ENCODE measurements at regions not wholly inside any gene's neighbourhood (a gene's known extent, or its start where the extent isn't known, plus 50 kb on each side); places are given as distances from the start of the nearest gene placed in this dataset.
"Not testable (repeated sequence)": the region's sequence is repeated elsewhere in the genome, so short reads cannot be mapped to it uniquely, and the experiment has no call there.

DNA sequence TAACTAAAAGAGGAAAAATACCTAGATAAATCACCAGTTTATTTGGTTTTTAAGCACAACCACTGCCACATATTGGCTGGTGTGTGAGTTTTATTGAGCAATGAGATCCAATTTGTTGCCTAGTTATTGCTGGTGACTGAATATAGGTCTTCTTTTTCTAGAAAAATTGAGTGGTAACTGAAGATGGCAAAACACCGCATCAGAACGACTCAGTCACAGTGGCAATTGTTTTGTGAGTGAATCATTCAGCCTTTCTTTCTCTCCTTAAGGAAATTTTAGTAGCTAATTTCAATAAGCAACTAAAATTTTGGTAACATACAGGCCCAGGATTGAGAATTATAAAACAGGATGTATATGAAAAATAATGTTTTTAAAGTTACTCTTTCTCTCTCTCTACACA is 533.0 kb downstream of the KCNA4 start:
- no peak for DNase-seq (ENCODE audit: low spot score)

DNA sequence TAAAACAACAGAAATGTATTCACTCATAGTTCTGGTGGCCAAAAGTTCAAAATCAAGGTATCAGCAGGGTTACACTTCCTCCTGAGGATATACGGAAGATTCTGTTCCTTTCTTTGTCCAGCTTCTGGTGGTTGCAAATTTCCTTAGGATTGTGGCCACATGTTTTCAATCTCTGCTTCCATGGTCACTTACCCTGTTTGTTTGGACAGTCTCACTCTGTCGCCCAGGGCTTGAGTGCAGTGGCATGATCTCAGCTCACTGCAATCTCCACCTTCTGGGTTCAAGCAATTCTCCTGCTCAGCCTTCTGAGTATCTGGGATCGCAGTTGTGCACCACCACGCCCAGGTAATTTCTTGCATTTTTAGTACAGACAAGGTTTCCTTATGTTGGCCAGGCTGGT is 534.3 kb downstream of the KCNA4 start:
- no peak for DNase-seq (ENCODE audit: low spot score)

DNA sequence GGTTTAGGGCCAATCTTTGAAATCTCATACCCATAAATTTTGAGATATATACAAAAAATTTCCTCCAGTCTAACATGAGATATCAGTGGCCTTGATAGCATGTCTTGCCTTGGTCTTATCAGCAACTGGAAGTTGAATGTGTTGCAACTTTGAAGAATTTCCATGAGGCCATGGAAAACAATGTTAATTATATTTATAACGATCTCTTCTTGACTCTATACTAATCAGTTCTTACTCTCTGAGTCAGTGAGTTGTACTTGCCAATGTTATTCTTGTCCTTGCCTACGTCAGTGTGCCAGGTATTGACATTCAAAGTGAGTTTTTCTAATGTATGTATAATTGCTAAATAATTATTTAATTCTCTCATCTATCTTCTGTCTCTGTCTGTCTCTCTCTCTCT is 535.1 kb downstream of the KCNA4 start:
- no peak for DNase-seq (ENCODE audit: low spot score)

DNA sequence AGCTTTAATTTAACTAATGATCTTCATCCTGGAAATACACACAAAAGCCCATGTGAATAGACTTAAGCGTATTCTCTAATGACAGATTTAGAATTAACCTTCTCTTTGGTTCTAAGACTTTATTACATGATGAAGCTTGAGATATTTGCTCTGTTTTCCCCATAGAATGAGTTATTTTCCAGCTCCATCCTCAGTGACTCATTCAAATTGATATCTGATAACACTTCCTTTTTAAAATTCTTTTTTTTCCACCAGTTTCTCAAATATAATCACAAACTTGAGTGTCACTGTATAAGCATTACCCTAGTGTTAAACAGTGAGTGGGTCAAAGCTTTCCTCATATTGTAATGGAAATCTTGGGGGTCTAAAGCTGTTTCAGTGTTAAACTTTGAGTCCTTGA is 535.8 kb downstream of the KCNA4 start:
- no peak for DNase-seq (ENCODE audit: low spot score)

DNA sequence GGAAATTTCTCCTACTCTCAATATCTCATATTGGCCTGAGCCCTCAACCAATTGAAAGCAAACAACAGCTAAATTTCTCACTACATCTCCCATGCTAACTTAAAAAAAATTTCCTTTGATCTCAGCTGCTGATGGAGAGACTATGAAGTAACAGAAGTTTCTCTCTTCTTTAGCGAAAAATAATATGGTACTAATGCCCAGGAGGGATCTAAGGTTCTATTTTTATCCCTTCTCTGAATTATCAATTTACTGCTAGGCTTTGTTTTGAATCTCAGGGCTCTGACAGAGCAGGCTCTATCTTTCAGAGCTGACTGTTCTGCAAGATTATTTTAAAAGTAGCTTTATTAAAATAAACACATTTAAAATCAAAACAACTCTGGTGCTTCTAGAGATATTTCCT is 558.6 kb downstream of the KCNA4 start:
- no peak for DNase-seq (ENCODE audit: low spot score)

DNA sequence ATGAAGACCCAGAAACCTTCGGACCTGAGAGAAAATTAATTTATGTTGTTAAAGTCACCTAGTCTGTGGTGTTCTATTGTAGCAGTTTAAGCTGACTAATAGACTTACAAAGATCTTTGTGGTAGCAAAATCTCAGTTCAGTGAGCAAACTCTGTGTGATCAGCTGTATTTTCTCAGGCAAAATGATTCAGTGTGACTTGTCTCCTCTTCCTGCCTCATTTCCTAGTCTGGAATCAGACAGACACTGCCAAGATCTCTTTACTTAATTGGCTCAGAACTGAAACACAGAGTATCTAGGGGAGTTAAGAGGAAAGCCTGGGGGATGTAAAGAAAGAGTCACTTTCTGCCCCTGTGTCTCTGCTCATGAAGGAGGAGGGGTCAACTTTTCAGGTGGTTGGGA is 564.7 kb downstream of the KCNA4 start:
- DNase-seq (ENCODE audit: low spot score) = peak; percentile 48

DNA sequence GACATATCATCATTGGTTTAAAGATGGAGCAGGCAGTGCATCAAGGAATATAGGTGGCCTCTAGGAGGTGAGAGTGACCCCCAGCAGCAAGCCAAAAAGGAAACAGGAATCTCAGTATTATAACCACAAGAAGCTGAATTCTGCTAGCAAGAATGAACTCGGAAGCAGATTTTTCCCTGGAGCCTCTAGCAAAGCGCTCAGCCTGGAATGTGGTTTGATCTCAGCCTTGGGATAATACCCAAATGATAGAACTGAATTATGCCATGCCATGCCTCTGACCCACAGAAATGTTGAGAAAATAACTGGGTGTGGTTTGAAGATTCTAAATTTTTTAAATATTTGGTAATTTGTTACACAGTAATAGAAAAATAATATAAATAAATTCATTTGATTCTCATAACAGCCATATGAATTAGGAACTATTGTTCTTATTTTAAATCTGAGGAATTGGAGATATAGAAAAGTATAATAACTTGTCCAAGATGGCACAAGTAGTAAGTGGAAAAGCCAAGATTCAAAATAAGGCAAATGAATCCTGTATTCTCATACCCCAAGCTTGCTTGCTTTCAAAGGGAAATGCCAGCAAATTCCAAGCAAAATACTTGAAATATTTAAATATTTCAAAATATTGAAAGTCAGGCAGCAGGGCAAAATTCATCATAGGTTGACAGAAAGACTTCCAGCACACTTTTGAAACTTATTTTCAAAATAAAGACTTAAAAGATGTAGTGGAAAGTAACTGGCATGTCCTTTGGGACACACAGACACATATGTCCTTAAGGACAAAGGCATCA is 567.4 kb downstream of the KCNA4 start:
- peak; percentile 40 for DNase-seq (ENCODE audit: low spot score)

DNA sequence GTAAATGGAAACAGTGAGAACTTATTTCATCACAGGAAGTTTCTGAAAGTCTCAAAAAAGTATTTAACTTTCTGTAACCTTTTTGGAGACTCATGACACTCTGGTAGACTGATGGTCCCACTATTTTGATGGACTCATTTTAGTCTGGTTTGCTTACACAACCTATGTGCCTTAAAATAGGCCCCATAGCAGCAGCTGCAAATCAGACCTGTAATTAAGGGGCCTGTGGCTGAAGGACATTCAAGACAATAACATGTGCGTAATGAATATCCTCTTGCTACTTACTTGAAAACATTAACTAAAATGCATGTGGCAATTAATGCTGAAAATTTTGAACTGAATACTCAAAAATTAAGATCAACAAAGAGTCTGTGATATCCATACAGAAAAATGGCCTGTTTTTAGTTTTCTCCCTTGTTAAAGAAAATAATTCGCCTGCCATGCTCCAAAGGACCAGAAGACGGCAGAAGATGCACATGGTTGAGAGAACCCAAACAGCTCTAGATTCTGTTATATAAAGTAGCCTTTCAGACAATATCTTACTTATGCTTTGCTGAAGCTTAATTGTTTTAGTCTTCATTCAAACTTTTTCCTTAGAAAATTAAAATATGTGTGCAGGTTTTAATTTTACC is 568.5 kb downstream of the KCNA4 start:
- peak; percentile 71 for DNase-seq (ENCODE audit: low spot score)

DNA sequence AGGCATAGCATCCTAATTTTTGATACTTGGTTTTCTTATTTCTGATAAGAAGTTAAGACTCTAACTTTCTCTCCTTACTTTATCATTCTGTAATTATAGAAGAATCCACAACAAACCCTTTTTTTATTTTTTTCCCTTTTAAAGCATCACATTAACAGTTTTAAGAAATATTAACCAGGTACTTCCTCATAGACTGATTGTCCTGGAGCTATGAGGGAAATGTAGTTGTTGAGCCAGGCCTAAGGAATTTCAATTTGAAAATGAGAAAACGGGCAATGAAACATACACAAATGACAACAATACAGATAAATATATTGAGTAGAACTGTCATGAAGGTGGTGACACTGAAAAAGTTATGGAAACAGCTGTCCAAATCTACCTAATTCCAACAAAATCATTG is 569.0 kb downstream of the KCNA4 start:
- no peak for DNase-seq (ENCODE audit: low spot score)

DNA sequence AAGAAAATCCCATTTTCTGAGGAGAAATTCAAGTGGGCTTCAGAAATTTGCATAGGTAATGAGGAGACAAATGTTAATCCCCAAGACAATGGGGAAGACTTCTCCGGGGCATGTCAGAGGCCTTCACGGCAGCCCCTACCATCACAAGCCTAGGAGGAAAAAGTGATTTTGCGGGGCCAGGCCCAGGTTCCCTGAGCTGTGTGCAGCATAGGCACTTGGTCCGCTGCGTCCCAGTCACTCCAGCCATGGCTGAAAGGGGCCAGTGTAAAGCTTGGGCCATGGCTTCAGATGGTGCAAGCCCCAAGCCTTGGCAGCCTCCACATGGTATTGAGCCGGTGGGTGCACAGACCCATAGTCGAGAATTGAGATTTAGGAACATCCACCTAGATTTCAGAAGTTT is 570.7 kb downstream of the KCNA4 start:
- DNase-seq (ENCODE audit: low spot score) = no peak

DNA sequence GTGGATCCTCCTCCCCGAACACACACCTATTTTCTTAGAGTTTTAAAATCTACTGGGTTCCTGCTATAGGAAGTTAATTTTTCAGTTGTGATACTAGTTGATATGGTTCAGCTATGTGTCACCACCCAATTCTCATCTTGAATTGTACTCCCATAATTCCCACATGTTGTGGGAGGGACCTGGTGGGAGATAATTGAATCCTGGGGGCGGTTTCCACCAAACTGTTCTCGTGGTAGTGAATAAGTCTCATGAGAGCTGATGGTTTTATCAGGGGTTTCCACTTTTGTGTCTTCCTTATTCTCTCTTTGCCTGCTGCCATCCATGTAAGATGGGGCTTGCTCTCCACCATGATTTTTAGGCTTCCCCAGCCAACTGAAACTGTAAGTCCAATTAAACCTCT is 571.6 kb downstream of the KCNA4 start:
- not testable (repeated sequence) for DNase-seq (ENCODE audit: low spot score)

DNA sequence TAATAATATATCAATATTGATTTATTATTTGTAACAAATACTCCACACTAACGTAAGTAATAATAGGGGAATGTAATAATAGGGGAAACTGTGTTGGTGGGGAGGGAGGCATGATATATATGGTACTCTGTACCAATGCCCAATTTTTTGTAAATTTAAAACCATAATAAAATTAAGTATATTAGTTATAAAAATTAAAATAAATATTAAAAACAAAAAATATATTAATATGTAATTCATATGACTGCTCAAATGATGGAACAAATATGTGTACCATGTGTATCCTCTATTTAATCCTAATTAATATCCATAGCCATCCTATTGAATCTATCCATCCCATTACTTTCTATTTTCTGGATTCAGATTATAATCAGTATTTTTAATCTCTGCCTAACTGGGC is 578.0 kb downstream of the KCNA4 start:
- DNase-seq (ENCODE audit: low spot score) = no peak

DNA sequence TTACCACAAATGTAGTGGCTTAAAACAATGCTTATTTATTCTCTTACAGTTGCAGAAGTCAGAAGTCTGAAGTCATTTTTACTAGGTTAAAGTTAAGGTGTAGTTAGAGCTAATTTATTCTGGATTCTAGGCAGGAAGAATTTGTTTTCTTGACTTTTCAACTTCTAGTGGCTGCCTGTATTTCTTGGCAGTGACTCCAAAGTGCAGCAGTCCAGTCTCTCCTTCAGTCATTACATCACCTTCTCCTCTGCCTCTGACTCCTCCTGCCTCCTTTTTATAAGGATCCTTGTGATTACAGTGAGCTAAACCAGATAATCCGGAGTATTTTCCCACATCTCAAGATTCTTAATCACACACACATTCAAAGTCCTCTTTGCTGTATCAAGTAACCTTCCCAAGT is 581.4 kb downstream of the KCNA4 start:
- no peak for DNase-seq (ENCODE audit: low spot score)

DNA sequence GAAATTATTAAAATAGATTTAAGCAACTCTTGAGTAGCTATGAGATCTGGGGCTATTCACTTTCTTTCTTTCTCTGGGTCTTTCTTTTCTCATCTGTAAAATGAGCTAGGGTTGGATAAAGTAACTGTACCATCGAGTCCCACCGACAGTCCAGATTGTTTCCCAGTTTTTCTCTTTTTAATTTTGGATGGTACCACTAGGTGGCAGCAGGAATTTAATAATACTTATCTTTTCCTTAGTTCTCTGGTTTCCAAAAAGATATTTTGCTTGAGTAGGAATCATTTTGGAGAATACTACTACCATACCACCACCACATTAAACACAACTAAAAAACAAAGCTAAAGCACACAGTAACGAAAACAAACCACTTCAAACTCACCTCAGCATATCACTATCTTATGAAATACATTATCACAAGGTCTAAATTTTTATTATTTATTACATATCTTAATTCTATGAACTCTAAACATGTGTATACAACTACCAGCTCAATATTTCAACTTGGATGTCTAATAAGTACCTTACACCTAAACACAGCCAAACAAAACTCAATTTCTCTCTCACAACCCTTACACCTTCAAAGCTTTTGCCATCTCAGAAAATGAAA is 584.0 kb downstream of the KCNA4 start:
- peak; percentile 43 for DNase-seq (ENCODE audit: low spot score)

DNA sequence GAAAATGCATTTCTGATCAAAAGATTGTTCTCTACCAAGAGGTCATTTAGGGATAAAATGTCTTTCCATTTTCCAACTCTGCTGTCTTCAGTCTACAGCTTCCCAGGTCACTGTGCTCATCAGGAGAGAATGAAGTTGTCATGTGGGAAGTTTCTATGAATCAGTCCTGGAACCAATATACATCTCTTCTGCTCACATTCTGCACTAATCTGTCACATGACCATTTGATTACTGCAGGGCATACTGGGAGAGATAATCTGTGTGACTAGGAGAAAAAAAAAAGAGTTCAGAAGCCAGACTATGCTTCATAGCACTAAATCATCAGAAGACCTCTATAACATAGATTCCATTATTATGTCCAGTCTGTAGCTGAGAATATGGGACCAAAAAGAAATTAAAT is 611.5 kb downstream of the KCNA4 start:
- DNase-seq (ENCODE audit: low spot score) = no peak

DNA sequence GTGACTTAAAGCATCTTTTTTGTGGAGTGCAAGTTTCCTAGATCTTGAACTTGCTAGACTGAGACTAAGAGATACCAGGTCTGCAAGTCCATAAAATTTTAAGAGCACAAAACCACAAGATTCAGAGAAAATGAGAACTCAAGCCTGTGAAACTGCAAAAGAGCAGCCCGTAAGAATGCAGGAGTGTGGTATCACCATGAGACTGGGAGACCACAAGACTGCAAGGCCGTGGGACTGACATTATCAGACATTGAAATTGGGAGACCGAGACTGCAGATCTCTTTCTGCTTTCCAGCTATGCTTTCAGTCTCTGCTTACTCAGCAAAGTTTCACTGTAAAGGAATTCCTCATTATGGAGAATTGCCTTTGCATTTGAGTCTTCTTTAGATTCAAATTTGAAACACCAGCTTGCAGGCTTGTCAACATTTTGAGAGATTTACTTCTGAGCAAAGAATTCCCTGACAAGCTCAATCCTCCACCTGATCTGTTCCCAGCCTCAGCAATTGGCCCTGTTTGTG is 621.2 kb downstream of the KCNA4 start:
- DNase-seq (ENCODE audit: low spot score) = no peak

DNA sequence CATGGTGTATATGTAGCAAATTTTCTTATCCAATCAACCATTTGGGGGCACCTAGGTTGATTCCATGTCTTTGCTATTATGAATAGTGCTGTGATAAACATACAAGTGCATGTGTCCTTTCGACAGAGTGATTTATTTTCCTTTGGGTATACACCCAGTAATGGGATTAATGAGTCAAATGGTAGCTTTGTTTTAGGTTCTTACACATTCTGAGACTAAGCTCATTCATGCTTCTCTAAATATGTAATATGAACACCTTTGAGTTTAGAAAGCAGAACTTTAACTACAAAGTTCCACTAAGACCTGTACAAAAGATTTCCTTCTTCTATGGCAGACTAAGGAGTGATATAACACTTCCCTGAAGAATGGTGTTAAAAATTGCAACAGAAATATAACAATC is 627.0 kb downstream of the KCNA4 start:
- DNase-seq (ENCODE audit: low spot score) = no peak

DNA sequence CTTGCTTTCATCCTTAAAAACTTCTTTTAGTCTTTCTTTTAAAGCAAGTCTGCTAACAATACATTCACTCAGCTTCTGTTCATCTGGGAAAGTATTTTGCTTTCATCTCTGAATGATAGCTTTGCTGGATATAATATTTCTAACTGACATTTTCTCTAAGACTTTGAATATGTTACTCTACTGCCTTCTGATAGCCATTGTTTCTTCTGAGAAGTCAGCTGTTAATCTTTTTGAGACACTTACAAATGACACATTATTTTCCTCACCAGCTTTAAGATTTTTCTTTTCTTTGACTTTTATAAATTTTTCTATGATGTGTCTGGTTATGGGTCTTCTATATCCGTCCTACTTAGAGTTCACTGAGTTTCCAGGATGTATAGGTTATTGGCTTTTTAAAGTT is 643.1 kb downstream of the KCNA4 start:
- no peak for DNase-seq (ENCODE audit: low spot score)

DNA sequence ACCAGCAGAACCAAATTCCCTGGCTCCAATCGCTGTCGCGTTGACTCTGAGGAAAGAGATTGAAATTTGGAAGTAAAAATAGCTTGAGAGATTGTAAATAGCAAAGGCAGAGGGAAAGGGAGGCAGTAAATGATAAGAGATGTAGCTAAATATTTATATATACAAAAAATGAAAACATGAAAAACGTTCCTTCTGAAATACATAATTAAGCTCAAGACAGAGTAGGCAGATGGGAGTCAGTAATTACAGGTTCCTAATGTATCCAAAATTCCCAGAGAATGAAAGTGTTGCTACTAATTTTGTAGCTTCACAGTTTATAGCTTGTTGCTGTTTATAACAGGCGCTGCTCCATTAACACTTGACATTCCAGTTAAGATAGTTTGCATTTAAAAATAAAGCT is 648.7 kb downstream of the KCNA4 start:
- DNase-seq (ENCODE audit: low spot score) = no peak

DNA sequence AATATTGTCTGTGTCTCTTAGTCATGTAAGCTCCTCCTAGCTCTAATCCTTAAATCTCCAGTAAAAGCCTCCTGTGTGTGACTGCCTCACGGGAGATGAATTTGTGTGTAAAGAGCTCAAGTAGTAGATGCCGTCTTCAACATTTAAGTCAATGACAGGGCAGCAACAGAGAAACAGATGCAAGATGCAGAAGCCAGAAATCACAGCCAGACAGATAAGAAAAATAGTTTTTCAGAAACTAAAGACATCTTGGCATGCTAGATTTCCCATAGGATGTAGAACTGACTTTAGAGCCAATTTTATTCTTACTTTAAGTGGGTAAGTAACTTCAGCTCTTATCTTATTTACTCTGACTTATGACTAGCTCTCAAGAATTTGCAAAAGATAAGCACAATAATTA is 652.8 kb downstream of the KCNA4 start:
- no peak for DNase-seq (ENCODE audit: low spot score)

DNA sequence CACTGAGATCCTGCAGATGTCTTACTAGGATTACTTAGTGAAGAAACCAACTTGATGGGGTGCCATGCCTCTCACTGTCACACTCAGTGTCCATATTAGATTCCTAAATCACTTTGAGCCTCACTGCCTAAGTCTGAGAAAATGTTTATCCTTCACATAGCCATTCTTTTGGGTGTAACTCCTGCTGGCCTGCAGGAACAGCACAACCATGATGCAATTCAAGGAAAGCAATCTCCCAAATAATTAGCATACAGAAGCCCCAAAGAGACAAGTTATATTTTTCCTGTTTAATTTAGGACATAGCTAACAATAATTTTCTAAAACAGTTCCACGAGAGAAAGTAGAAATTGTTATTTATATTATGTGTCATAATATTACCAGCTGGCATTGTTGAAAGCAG is 655.5 kb downstream of the KCNA4 start:
- DNase-seq (ENCODE audit: low spot score) = no peak

DNA sequence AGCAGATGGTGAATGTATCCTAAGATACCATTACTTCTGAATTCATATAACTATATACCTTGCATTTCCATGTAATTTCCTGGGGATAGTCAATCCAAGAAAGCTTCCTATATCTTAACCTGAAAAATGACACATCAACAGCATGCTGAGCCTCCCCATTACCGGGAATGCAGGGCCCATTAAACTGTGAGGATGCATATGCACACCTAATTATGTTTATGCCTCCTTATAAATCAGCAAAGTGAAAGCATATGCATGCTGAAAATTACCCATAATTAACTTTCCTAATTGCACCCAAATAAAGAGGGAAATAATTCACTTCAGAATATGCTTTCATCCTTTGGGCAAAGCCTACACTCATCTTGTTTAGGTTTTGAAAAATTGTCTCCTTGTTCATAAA is 663.0 kb downstream of the KCNA4 start:
- no peak for DNase-seq (ENCODE audit: low spot score)

DNA sequence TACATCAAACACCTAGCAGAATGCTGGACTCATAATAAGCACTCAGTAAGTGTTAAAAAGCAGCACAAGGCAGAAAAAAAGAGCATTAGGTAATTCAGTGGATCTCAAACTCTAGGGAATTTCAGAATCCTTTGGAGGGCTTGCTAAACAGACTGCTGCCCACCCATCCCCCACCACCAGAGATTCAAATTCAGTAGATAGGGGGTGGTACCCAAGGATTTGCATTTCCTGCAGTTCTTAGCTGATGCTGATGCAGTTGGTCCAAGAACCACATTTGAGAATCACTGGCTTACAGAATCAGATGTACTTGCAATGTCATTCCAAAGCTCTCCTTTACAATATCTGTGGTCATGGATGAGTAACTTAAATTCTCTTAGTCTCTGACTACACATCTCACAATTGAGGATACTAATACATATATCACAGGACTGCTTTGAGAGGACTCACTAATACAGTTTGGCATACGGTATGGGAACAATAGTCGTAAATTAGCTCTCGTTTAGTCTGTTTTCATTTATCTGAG is 664.5 kb downstream of the KCNA4 start:
- no peak for DNase-seq (ENCODE audit: low spot score)
